Colonic mucosa (tissue), 4 donors: ENCODE measurements at regions not wholly inside any gene's neighbourhood (a gene's known extent, or its start where the extent isn't known, plus 50 kb on each side); places are given as distances from the start of the nearest gene placed in this dataset.

Experiments used
- DNase-seq: peaks from one replicate; pipeline ENCODE4 v3.0.0-alpha.2; 2020
- H3K27ac ChIP-seq: fragments of 200-600 bp; one replicate; pipeline ENCODE4 v1.8.0; 2021
- H3K27me3 ChIP-seq: fragments of 200-600 bp; one replicate; pipeline ENCODE4 v1.8.0; 2021
- H3K36me3 ChIP-seq: fragments of 200-600 bp; one replicate; pipeline ENCODE4 v1.8.0; 2021
- H3K4me1 ChIP-seq: fragments of 200-600 bp; one replicate; pipeline ENCODE4 v1.8.0; 2021; ENCODE audit warnings: mild to moderate bottlenecking
- H3K4me3 ChIP-seq: fragments of 200-600 bp; one replicate; pipeline ENCODE4 v1.8.0; 2021
- H3K9ac ChIP-seq, 2 donors: one replicate each; pipeline ENCODE4 v1.7.0; 2013; ENCODE audit warnings: control low read depth in 2 of 2, low read depth in 2 of 2, low read length in 2 of 2
- H3K9me3 ChIP-seq: fragments of 200-600 bp; one replicate; pipeline ENCODE4 v1.8.0; 2021
- intact Hi-C: fragments of 100-400 bp; cut with DNase I; formaldehyde crosslinking; loops from one replicate; pipeline ENCODE4 v1.14.1; 2022
- TF ChIP-seq, protein P1 (sequence below): fragments of 200-600 bp; IDR thresholded peaks from one replicate; pipeline ENCODE4 v1.8.0; 2022; ENCODE audit warnings: antibody characterized with exemption, mild to moderate bottlenecking
- donor health status: healthy.
- donor health status: DM: no; HTN: no; CAD: no.
- donor health status: DM: no; HTN: no; CAD: no.

DNA sequence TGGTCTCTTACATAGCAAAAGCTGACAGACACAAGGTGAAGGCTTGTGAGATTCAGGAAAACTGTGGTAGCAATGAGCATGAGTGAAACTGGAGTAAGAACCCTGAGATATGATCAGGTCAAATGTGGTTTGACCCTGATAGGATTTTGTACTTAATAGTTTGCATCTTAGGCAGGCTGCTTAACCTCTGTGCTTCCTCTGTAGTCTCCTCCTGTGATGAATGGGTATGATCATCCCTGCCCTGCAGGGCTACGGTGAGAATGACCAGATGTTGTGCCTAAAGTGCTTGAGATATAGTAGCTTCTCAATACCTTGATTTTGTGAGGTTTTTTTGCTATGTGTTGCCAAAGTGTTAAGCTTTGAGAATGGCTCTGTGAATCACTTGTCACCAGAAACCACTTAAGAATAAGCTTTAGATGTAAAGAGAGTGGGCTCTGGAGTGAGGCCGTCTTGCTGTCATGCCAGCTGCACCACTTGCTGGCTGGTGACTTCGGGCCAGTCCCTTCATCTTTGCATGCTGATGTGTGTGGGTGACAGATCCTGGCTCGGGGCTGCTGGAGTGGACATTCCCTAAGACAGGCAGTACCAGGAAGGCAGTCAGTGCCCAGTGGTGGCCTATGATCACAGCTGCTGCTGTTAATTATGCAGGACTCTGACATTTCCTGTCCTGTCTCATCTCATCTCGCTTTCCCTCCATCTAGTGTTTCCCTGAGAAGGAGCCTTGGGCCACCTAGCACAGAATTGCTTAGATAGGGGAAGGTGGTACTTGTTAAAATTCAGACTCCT lies 254.7 kb downstream of the NFATC2 start:
- intact Hi-C loops = no loop called here
- no peak overlapping the region for H3K27ac ChIP-seq
- TF ChIP-seq, protein P1, sequence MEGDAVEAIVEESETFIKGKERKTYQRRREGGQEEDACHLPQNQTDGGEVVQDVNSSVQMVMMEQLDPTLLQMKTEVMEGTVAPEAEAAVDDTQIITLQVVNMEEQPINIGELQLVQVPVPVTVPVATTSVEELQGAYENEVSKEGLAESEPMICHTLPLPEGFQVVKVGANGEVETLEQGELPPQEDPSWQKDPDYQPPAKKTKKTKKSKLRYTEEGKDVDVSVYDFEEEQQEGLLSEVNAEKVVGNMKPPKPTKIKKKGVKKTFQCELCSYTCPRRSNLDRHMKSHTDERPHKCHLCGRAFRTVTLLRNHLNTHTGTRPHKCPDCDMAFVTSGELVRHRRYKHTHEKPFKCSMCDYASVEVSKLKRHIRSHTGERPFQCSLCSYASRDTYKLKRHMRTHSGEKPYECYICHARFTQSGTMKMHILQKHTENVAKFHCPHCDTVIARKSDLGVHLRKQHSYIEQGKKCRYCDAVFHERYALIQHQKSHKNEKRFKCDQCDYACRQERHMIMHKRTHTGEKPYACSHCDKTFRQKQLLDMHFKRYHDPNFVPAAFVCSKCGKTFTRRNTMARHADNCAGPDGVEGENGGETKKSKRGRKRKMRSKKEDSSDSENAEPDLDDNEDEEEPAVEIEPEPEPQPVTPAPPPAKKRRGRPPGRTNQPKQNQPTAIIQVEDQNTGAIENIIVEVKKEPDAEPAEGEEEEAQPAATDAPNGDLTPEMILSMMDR = no peak
- DNase-seq = no peak
- H3K4me1 ChIP-seq = no peaks in the 10 kb centered on the region
- H3K27me3 ChIP-seq = no peaks in the 10 kb centered on the region
- no peaks in the 10 kb centered on the region for H3K9me3 ChIP-seq
- no peak overlapping the region for H3K4me3 ChIP-seq
- H3K9ac ChIP-seq = no peak overlapping the region
- H3K36me3 ChIP-seq = no peaks in the 10 kb centered on the region

DNA sequence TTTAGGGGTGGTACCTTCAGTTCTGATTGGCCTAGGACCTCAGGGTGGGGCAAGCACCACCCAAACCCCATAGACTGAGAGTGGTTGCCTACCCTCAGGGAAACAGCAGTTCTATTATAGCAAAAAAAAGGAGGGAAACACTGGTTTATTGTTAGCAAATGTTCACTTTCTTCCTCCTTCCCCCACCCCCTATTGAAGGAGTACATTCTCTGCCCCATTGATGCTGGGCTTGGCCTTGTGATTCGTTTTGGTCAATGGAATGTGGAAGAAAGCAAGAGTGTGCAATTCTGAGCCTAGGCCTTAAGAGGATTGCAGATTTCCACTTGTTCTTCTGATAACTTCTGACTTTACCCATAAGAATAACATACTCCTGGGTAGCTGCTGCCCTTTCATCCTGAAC lies 255.8 kb downstream of the NFATC2 start:
- Histone ChIP-seq H3K9me3 (no peaks in the 10 kb centered on the region), H3K9ac (no peak overlapping the region), H3K36me3 (no peaks in the 10 kb centered on the region), H3K4me1 (no peaks in the 10 kb centered on the region), H3K4me3 (no peak overlapping the region), H3K27ac (no peak overlapping the region), H3K27me3 (no peaks in the 10 kb centered on the region)
- intact Hi-C loops = no loop called here
- no peak for DNase-seq
- TF ChIP-seq, protein P1 = no peak

DNA sequence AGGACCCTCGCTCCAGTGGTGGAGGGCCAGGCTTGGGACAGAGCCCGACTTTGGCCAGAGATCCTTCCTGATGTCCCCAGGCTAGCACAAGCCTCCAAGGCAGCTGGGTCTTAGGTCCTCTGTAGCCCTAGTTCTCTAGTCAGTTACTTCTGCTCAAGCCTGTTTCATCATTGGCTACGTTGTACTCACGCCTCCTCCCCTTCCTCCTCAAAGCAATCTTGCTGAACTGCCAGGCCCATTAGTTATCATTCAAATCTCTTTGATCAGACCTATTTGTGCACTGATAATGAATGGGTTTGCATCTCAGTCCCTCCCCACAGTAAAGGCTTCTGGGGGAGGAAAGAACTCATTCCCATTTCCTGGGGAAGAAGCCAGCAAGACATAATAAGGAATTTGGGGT lies 256.8 kb downstream of the NFATC2 start:
- DNase-seq = no peak
- H3K27me3 ChIP-seq = no peaks in the 10 kb centered on the region
- no peak overlapping the region for H3K9ac ChIP-seq

DNA sequence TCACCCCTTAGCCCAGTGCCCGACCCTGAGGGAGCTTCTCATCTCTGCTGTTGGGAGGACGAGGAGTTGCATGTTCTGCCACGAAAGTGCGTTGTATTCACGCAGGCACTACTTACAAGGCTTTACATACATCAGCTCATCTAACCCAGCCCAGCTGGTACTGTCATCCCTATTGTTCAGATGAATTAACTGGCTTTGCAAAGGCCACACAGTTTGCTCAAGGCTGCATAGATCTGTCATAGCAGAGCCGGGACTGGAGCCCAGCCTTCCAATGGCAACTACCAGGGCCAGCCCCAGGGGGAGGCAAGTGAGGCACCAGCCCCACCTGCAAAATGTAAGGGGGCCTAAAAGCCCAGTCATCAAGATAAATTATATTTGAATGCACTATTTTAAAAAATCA lies 257.6 kb downstream of the NFATC2 start:
- intact Hi-C loops = no loop called here
- TF ChIP-seq, protein P1 = no peak
- DNase-seq = no peak
- no peaks in the 10 kb centered on the region for H3K36me3 ChIP-seq
- H3K9ac ChIP-seq = no peak overlapping the region
- H3K4me3 ChIP-seq = no peak overlapping the region
- no peak overlapping the region for H3K27ac ChIP-seq
- no peaks in the 10 kb centered on the region for H3K9me3 ChIP-seq
- H3K4me1 ChIP-seq = no peaks in the 10 kb centered on the region
- no peaks in the 10 kb centered on the region for H3K27me3 ChIP-seq

More for the DNA sequence above, 256.8 kb downstream of the NFATC2 start:
- TF ChIP-seq, protein P1 = no peak
- H3K9me3 ChIP-seq = no peaks in the 10 kb centered on the region
- no peak overlapping the region for H3K27ac ChIP-seq
- H3K4me1 ChIP-seq = no peaks in the 10 kb centered on the region
- intact Hi-C loops = no loop called here
- no peaks in the 10 kb centered on the region for H3K36me3 ChIP-seq
- H3K4me3 ChIP-seq = no peak overlapping the region

DNA sequence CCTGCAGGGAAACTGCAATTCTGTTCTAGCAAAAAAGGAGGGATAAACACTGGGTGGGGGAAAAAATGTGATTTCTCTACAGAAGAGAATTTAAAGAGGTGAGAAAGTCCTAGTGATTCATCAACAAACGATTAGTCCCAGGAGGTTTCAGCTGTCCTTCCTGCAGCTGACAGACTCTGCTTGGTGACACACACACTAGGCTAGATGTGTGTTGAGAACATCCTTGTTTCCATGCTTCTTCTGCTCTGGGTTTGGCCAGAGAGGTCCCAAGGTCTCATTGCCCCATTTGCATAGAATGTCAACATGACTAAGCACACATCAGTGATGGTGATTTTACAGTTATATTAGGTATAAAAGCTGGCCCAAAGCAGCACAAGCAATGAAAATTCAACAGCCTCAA lies 258.3 kb downstream of the NFATC2 start:
- no peaks in the 10 kb centered on the region for H3K27me3 ChIP-seq
- intact Hi-C loops = no loop called here
- no peak overlapping the region for H3K4me3 ChIP-seq
- no peaks in the 10 kb centered on the region for H3K4me1 ChIP-seq
- H3K27ac ChIP-seq = no peak overlapping the region
- TF ChIP-seq, protein P1 = no peak
- DNase-seq = no peak
- H3K9ac ChIP-seq = no peak overlapping the region
- H3K9me3 ChIP-seq = no peaks in the 10 kb centered on the region
- H3K36me3 ChIP-seq = no peaks in the 10 kb centered on the region
